GM12891 (cell line): ENCODE measurements at regions not wholly inside any gene's neighbourhood (a gene's known extent, or its start where the extent isn't known, plus 50 kb on each side); places are given as distances from the start of the nearest gene placed in this dataset.

Experiments
- POLR2A ChIP-seq: IDR thresholded peaks from 2 replicates; pipeline ENCODE4 v1.6.1; 2011; ENCODE audit warnings: low read depth, low read length, control low read depth
- SPI1 ChIP-seq: IDR thresholded peaks from 2 replicates; pipeline ENCODE4 v1.6.1; 2011; ENCODE audit warnings: low read depth, low read length, control low read depth

- TF ChIP-seq POLR2A (no peak), SPI1 (no peak)
These were observed 465.5 kb upstream of the AMELY start for GRCh38 chrY:7377091-7377490.
